K562 (cell line): ENCODE measurements at regions not wholly inside any gene's neighbourhood (a gene's known extent, or its start where the extent isn't known, plus 50 kb on each side); places are given as distances from the start of the nearest gene placed in this dataset.

Source experiments
- ATF6 ChIP-seq: sonication (generic); formaldehyde crosslinking; IDR thresholded peaks from 2 replicates; pipeline ENCODE4 v1.4.0; 2020; ENCODE audit warnings: mild to moderate bottlenecking, missing genetic modification reagents
- CHD4 ChIP-seq: fragments of 200-600 bp; sonication (generic); IDR thresholded peaks from 3 replicates; pipeline ENCODE4 v1.6.1; 2012; ENCODE audit warnings: low read depth, mild to moderate bottlenecking, mixed read lengths, low read length, inconsistent platforms; ENCODE audit not compliant: insufficient read depth, insufficient replicate concordance, poor library complexity, severe bottlenecking
- GMEB1 ChIP-seq: fragments of 250-450 bp; sonication (Bioruptor Pico); IDR thresholded peaks from 2 replicates; pipeline ENCODE4 v1.4.0; 2020; ENCODE audit warnings: mild to moderate bottlenecking
- HDAC2 ChIP-seq: fragments of 450-650 bp; IDR thresholded peaks from 2 replicates; pipeline ENCODE4 v1.6.1; 2016; ENCODE audit warnings: mild to moderate bottlenecking
- MTF1 ChIP-seq: fragments of 250-450 bp; sonication (Bioruptor Pico); IDR thresholded peaks from 2 replicates; pipeline ENCODE4 v1.9.0; 2021; ENCODE audit warnings: moderate library complexity, mild to moderate bottlenecking, inconsistent platforms, borderline replicate concordance
- POLR2A ChIP-seq: fragments of 450-650 bp; conservative IDR thresholded peaks from 2 replicates; pipeline ENCODE4 v1.6.1; 2016
- PRPF4 ChIP-seq: fragments of 200-400 bp; formaldehyde crosslinking; IDR thresholded peaks from one replicate; pipeline ENCODE4 v1.6.1; 2017; ENCODE audit warnings: low read length, low read depth, mild to moderate bottlenecking; ENCODE audit not compliant: insufficient read depth, poor library complexity, severe bottlenecking
- RAD21 ChIP-seq, 2 experiments: fragments of 250-450 bp in 1 of 2; fragments of 450-650 bp in 1 of 2; sonication (Bioruptor Pico) in 1 of 2; formaldehyde crosslinking in 1 of 2; IDR thresholded peaks in 1 of 2; conservative IDR thresholded peaks in 1 of 2; 2 replicates each; pipeline versions ENCODE4 v1.4.0 to v1.8.0; 2020 to 2022; ENCODE audit warnings: mild to moderate bottlenecking in 2 of 2, moderate library complexity in 1 of 2
- RNF2 ChIP-seq: sonication (generic); IDR thresholded peaks from 2 replicates; pipeline ENCODE4 v1.6.1; 2016
- ZNF3 ChIP-seq: fragments of 250-450 bp; sonication (Bioruptor Pico); IDR thresholded peaks from 2 replicates; pipeline ENCODE4 v1.5.0; 2021; ENCODE audit warnings: mild to moderate bottlenecking, moderate library complexity

- no peak for TF ChIP-seq RAD21 (CRISPR knock-in tag; conservative IDR thresholded peaks at IDR 0.05 in 1 of 2, IDR thresholded peaks at IDR 0.05 in 1 of 2)
- no peak for TF ChIP-seq MTF1 (CRISPR knock-in tag)
- TF ChIP-seq ATF6 (CRISPR knock-in tag): no peak
- no peak for TF ChIP-seq POLR2A
- no peak for TF ChIP-seq GMEB1
- TF ChIP-seq RNF2: no peak
- TF ChIP-seq PRPF4: no peak
- TF ChIP-seq HDAC2: no peak
- no peak for TF ChIP-seq ZNF3 (CRISPR knock-in tag)
- TF ChIP-seq CHD4: no peak
These were observed 743.4 kb upstream of the IGFBP3 start for GRCh38 chr7:46664453-46664852.
